Peyer's patch (tissue), 4 donors: ENCODE measurements at regions not wholly inside any gene's neighbourhood (a gene's known extent, or its start where the extent isn't known, plus 50 kb on each side); places are given as distances from the start of the nearest gene placed in this dataset.

Experiments
- DNase-seq, 3 donors: peaks; one replicate each; pipeline ENCODE4 v3.0.0-alpha.2; 2017 to 2019
- H3K27ac ChIP-seq, 4 donors: fragments of 200-600 bp; sonication (generic); one replicate each; pipeline ENCODE4 v1.5.1; 2016 to 2019
- H3K27me3 ChIP-seq, 2 donors: fragments of 200-600 bp; sonication (generic); one replicate each; pipeline ENCODE4 v1.5.1; 2019
- H3K36me3 ChIP-seq, 3 donors: fragments of 200-600 bp; sonication (generic); one replicate each; pipeline ENCODE4 v1.5.1; 2016 to 2019
- H3K4me1 ChIP-seq, 4 donors: fragments of 200-600 bp; sonication (generic); one replicate each; pipeline ENCODE4 v1.5.1; 2016 to 2019
- H3K4me3 ChIP-seq, 4 donors: fragments of 200-600 bp; sonication (generic); 1 replicate in 3 of 4; 2 replicates in 1 of 4; pipeline ENCODE4 v1.5.1; 2016 to 2019; ENCODE audit warnings: mild to moderate bottlenecking in 1 of 4
- H3K9me3 ChIP-seq, 4 donors: fragments of 200-600 bp; sonication (generic); one replicate each; pipeline ENCODE4 v1.5.1; 2016 to 2019; ENCODE audit warnings: mild to moderate bottlenecking in 1 of 4
- CTCF ChIP-seq, 6 experiments: fragments of 450-650 bp in 4 of 6; fragments of 200-600 bp in 2 of 6; sonication (generic) in 1 of 6; IDR thresholded peaks; one replicate each; pipeline ENCODE4 v1.5.1; 2017 to 2019; ENCODE audit warnings: antibody characterized with exemption in 6 of 6, mild to moderate bottlenecking in 3 of 6, moderate library complexity in 1 of 6
- POLR2A ChIP-seq, 2 donors: fragments of 450-650 bp; IDR thresholded peaks; one replicate each; pipeline ENCODE4 v1.5.1; 2017; ENCODE audit warnings: antibody characterized with exemption in 2 of 2, mild to moderate bottlenecking in 2 of 2, moderate library complexity in 2 of 2

GRCh38 chr13:89163096-89163495 is 1491.9 kb downstream of the SLITRK5 start:
- no peak for DNase-seq
- Histone ChIP-seq H3K27me3 (no peaks in the 10 kb centered on the region), H3K27ac (no peak overlapping the region), H3K4me3 (no peak overlapping the region), H3K9me3 (no peaks in the 10 kb centered on the region), H3K36me3 (no peaks in the 10 kb centered on the region), H3K4me1 (no peaks in the 10 kb centered on the region)
- TF ChIP-seq POLR2A (IDR thresholded peaks at IDR 0.05) (no peak), CTCF (IDR thresholded peaks at IDR 0.05) (no peak)

- no peaks in the 10 kb centered on the region for H3K9me3 ChIP-seq
- no peaks in the 10 kb centered on the region for H3K36me3 ChIP-seq
- H3K4me1 ChIP-seq = no peaks in the 10 kb centered on the region
- TF ChIP-seq POLR2A (IDR thresholded peaks at IDR 0.05) = no peak
- no peak for TF ChIP-seq CTCF (IDR thresholded peaks at IDR 0.05)
- no peak overlapping the region for H3K4me3 ChIP-seq
- H3K27me3 ChIP-seq = no peaks in the 10 kb centered on the region
- DNase-seq = no peak
- no peak overlapping the region for H3K27ac ChIP-seq
Measured at GRCh38 chr13:89165685-89166084, 1494.5 kb downstream of the SLITRK5 start.

GRCh38 chr13:89169951-89170350 is 1498.8 kb downstream of the SLITRK5 start:
- Histone ChIP-seq H3K4me1 (no peaks in the 10 kb centered on the region), H3K4me3 (no peak overlapping the region)

GRCh38 chr13:89181041-89181440 is 1509.9 kb downstream of the SLITRK5 start:
- no peak overlapping the region for H3K27ac ChIP-seq
- H3K9me3 ChIP-seq = no peaks in the 10 kb centered on the region
- no peaks in the 10 kb centered on the region for H3K4me1 ChIP-seq
- no peak for DNase-seq
- TF ChIP-seq CTCF (IDR thresholded peaks at IDR 0.05) (no peak), POLR2A (IDR thresholded peaks at IDR 0.05) (no peak)
- no peak overlapping the region for H3K4me3 ChIP-seq
- H3K36me3 ChIP-seq = no peaks in the 10 kb centered on the region
- H3K27me3 ChIP-seq = no peaks in the 10 kb centered on the region

More at GRCh38 chr13:89169951-89170350, 1498.8 kb downstream of the SLITRK5 start:
- Histone ChIP-seq H3K27me3 (no peaks in the 10 kb centered on the region), H3K9me3 (no peaks in the 10 kb centered on the region), H3K36me3 (no peaks in the 10 kb centered on the region), H3K27ac (no peak overlapping the region)
- TF ChIP-seq POLR2A (IDR thresholded peaks at IDR 0.05) = no peak
- TF ChIP-seq CTCF (IDR thresholded peaks at IDR 0.05) = no peak
- no peak for DNase-seq

GRCh38 chr13:89199138-89199537 is 1528.0 kb downstream of the SLITRK5 start:
- Histone ChIP-seq H3K4me1 (no peaks in the 10 kb centered on the region), H3K27me3 (no peaks in the 10 kb centered on the region), H3K27ac (no peak overlapping the region), H3K4me3 (no peak overlapping the region), H3K36me3 (no peaks in the 10 kb centered on the region), H3K9me3 (no peaks in the 10 kb centered on the region)
- TF ChIP-seq POLR2A (IDR thresholded peaks at IDR 0.05) = no peak
- TF ChIP-seq CTCF (IDR thresholded peaks at IDR 0.05) = no peak
- DNase-seq = no peak

- no peaks in the 10 kb centered on the region for H3K4me1 ChIP-seq
- H3K27ac ChIP-seq = no peak overlapping the region
- TF ChIP-seq POLR2A (IDR thresholded peaks at IDR 0.05) (no peak), CTCF (IDR thresholded peaks at IDR 0.05) (no peak)
- H3K36me3 ChIP-seq = no peaks in the 10 kb centered on the region
- no peak overlapping the region for H3K4me3 ChIP-seq
- no peaks in the 10 kb centered on the region for H3K27me3 ChIP-seq
- DNase-seq = no peak
- H3K9me3 ChIP-seq = no peaks in the 10 kb centered on the region
Measured at GRCh38 chr13:89204435-89204834, 1533.3 kb downstream of the SLITRK5 start.
